SK-N-SH (cell line): ENCODE measurements at regions not wholly inside any gene's neighbourhood (a gene's known extent, or its start where the extent isn't known, plus 50 kb on each side); places are given as distances from the start of the nearest gene placed in this dataset.

ENCODE experiments used
- CHD2 ChIP-seq: fragments of 150-350 bp; IDR thresholded peaks from 2 replicates; pipeline ENCODE4 v1.6.1; 2018; ENCODE audit warnings: low read length; ENCODE audit not compliant: partially characterized antibody
- CTCF ChIP-seq: fragments of 200-600 bp; sonication (generic); IDR thresholded peaks from 2 replicates; pipeline ENCODE4 v1.6.1; 2017; ENCODE audit warnings: antibody characterized with exemption, mild to moderate bottlenecking, moderate library complexity
- MXI1 ChIP-seq: IDR thresholded peaks from 2 replicates; pipeline ENCODE4 v1.6.1; 2012; ENCODE audit warnings: mild to moderate bottlenecking, low read depth, low read length, improper control_type of control experiment
- SIN3A ChIP-seq: IDR thresholded peaks from 2 replicates; pipeline ENCODE4 v1.6.1; 2012; ENCODE audit warnings: low read depth, mild to moderate bottlenecking, low read length, moderate library complexity, borderline replicate concordance
- SMC3 ChIP-seq: IDR thresholded peaks from 2 replicates; pipeline ENCODE4 v1.6.1; 2012; ENCODE audit warnings: low read depth, low read length, improper control_type of control experiment

- TF ChIP-seq SMC3 (no peak), CHD2 (no peak), SIN3A (no peak), CTCF (no peak), MXI1 (no peak)
These were observed 188.4 kb downstream of the SEM1 start for GRCh38 chr7:96521068-96521894.
